H9 (cell line): ENCODE measurements at regions not wholly inside any gene's neighbourhood (a gene's known extent, or its start where the extent isn't known, plus 50 kb on each side); places are given as distances from the start of the nearest gene placed in this dataset.

ENCODE experiments used
- DNase-seq: peaks from one replicate; pipeline ENCODE4 v3.0.0-alpha.2; 2017
- H2AFZ ChIP-seq: one replicate; pipeline ENCODE4 v1.6.1; 2013; ENCODE audit warnings: mild to moderate bottlenecking, low read length, control low read depth, moderate library complexity
- H2AK5ac ChIP-seq: 2 replicates; pipeline ENCODE4 v1.6.1; 2013; ENCODE audit warnings: low read length, control low read depth, mixed read lengths; ENCODE audit not compliant: insufficient read length
- H2BK120ac ChIP-seq: one replicate; pipeline ENCODE4 v1.6.1; 2013; ENCODE audit warnings: low read depth, mild to moderate bottlenecking, low read length, control low read depth, inconsistent platforms; ENCODE audit not compliant: poor library complexity, severe bottlenecking
- H2BK12ac ChIP-seq: 2 replicates; pipeline ENCODE4 v1.6.1; 2013; ENCODE audit warnings: low read length, control low read depth, mixed read lengths, low read depth; ENCODE audit not compliant: insufficient read length
- H2BK15ac ChIP-seq: 2 replicates; pipeline ENCODE4 v1.6.1; 2013; ENCODE audit warnings: low read depth, low read length, control low read depth
- H2BK20ac ChIP-seq: one replicate; pipeline ENCODE4 v1.6.1; 2013; ENCODE audit warnings: low read depth, mild to moderate bottlenecking, low read length, control low read depth, inconsistent platforms; ENCODE audit not compliant: poor library complexity, severe bottlenecking
- H2BK5ac ChIP-seq: 2 replicates; pipeline ENCODE4 v1.6.1; 2013; ENCODE audit warnings: low read length, control low read depth, mixed read lengths; ENCODE audit not compliant: insufficient read length
- H3K14ac ChIP-seq: 2 replicates; pipeline ENCODE4 v1.6.1; 2013; ENCODE audit warnings: low read length, control low read depth; ENCODE audit not compliant: insufficient read depth
- H3K18ac ChIP-seq: 2 replicates; pipeline ENCODE4 v1.6.1; 2013; ENCODE audit warnings: low read depth, mild to moderate bottlenecking, mixed read lengths, low read length, control low read depth; ENCODE audit not compliant: insufficient read length
- H3K23ac ChIP-seq: 2 replicates; pipeline ENCODE4 v1.6.1; 2013; ENCODE audit warnings: low read length, control low read depth, mixed read lengths, low read depth; ENCODE audit not compliant: insufficient read length
- H3K23me2 ChIP-seq: 2 replicates; pipeline ENCODE4 v1.6.1; 2013; ENCODE audit warnings: low read depth, mild to moderate bottlenecking, mixed read lengths, low read length, control low read depth; ENCODE audit not compliant: insufficient read length, poor library complexity, severe bottlenecking
- H3K27ac ChIP-seq: 2 replicates; pipeline ENCODE4 v1.5.1; 2013; ENCODE audit warnings: low read length, control low read depth, mixed read lengths, low read depth; ENCODE audit not compliant: insufficient read length
- H3K27me3 ChIP-seq: 2 replicates; pipeline ENCODE4 v1.6.1; 2013; ENCODE audit warnings: low read length, control low read depth, inconsistent platforms; ENCODE audit not compliant: insufficient read depth
- H3K4ac ChIP-seq: 2 replicates; pipeline ENCODE4 v1.6.1; 2013; ENCODE audit warnings: low read depth, mild to moderate bottlenecking, control low read depth, inconsistent platforms, low read length, moderate library complexity
- H3K4me1 ChIP-seq: 2 replicates; pipeline ENCODE4 v1.6.1; 2013; ENCODE audit warnings: low read length, control low read depth, inconsistent platforms; ENCODE audit not compliant: insufficient read depth
- H3K4me2 ChIP-seq: 2 replicates; pipeline ENCODE4 v1.6.1; 2013; ENCODE audit warnings: low read length, control low read depth, mixed read lengths; ENCODE audit not compliant: insufficient read length, insufficient read depth
- H3K56ac ChIP-seq: 2 replicates; pipeline ENCODE4 v1.6.1; 2013; ENCODE audit warnings: low read depth, mild to moderate bottlenecking, mixed read lengths, low read length, control low read depth; ENCODE audit not compliant: insufficient read length
- H3K79me1 ChIP-seq: 2 replicates; pipeline ENCODE4 v1.6.1; 2013; ENCODE audit warnings: low read depth, mild to moderate bottlenecking, moderate library complexity, low read length, control low read depth, inconsistent platforms; ENCODE audit not compliant: insufficient read depth, poor library complexity, severe bottlenecking
- H3K79me2 ChIP-seq: 2 replicates; pipeline ENCODE4 v1.6.1; 2013; ENCODE audit warnings: low read length, control low read depth, inconsistent platforms; ENCODE audit not compliant: insufficient read depth
- H3K9ac ChIP-seq: 2 replicates; pipeline ENCODE4 v1.6.1; 2013; ENCODE audit warnings: low read length, control low read depth, mixed read lengths; ENCODE audit not compliant: insufficient read length; ENCODE audit errors: extremely low read depth
- H3K9me3 ChIP-seq: one replicate; pipeline ENCODE4 v1.6.1; 2013; ENCODE audit warnings: low read depth, low read length, inconsistent platforms; ENCODE audit not compliant: control insufficient read depth
- H3T11ph ChIP-seq: one replicate; pipeline ENCODE4 v1.6.1; 2013; ENCODE audit warnings: mild to moderate bottlenecking, low read length, control low read depth, inconsistent platforms
- H4K20me1 ChIP-seq: one replicate; pipeline ENCODE4 v1.6.1; 2013; ENCODE audit not compliant: control insufficient read depth, insufficient read length, insufficient read depth
- H4K5ac ChIP-seq: 2 replicates; pipeline ENCODE4 v1.6.1; 2013; ENCODE audit warnings: low read depth, mild to moderate bottlenecking, mixed read lengths, low read length, control low read depth; ENCODE audit not compliant: insufficient read length
- H4K8ac ChIP-seq: replicated peaks from 2 replicates; pipeline ENCODE4 v1.6.1; 2013; ENCODE audit warnings: low read length, control low read depth, mixed read lengths, low read depth; ENCODE audit not compliant: insufficient read length
- H4K91ac ChIP-seq: 2 replicates; pipeline ENCODE4 v1.6.1; 2013; ENCODE audit warnings: low read depth, mild to moderate bottlenecking, moderate library complexity, mixed read lengths, low read length, control low read depth; ENCODE audit not compliant: insufficient read length
- H3K27ac Mint-ChIP-seq, 3 experiments: 2 replicates in 2 of 3; 3 replicates in 1 of 3; pipeline ENCODE4 v1.8.0; 2020 to 2021; ENCODE audit warnings: mixed read lengths in 3 of 3, mild to moderate bottlenecking in 1 of 3, moderate library complexity in 1 of 3
- H3K27me3 Mint-ChIP-seq: 2 replicates; pipeline ENCODE4 v1.8.0; 2021; ENCODE audit warnings: low read depth, mild to moderate bottlenecking, moderate library complexity, mixed read lengths
- H3K36me3 Mint-ChIP-seq, 3 experiments: 2 replicates in 2 of 3; 3 replicates in 1 of 3; pipeline ENCODE4 v1.8.0; 2020 to 2021; ENCODE audit warnings: low read depth in 3 of 3, mixed read lengths in 3 of 3; ENCODE audit not compliant: insufficient read depth in 1 of 3
- H3K4me1 Mint-ChIP-seq, 2 experiments: 2 replicates each; pipeline ENCODE4 v1.8.0; 2020; ENCODE audit warnings: mixed read lengths in 2 of 2
- H3K4me3 Mint-ChIP-seq, 2 experiments: 2 replicates in 1 of 2; 3 replicates in 1 of 2; pipeline ENCODE4 v1.8.0; 2020 to 2021; ENCODE audit warnings: mild to moderate bottlenecking in 2 of 2, mixed read lengths in 2 of 2, moderate library complexity in 1 of 2
- H3K9me3 Mint-ChIP-seq, 2 experiments: 2 replicates in 1 of 2; 3 replicates in 1 of 2; pipeline ENCODE4 v1.8.0; 2020; ENCODE audit warnings: mild to moderate bottlenecking in 2 of 2, mixed read lengths in 2 of 2, moderate library complexity in 1 of 2
- CTCF ChIP-seq: fragments of 200-600 bp; sonication (generic); conservative IDR thresholded peaks from 3 replicates; pipeline ENCODE4 v1.8.0; 2021; ENCODE audit warnings: antibody characterized with exemption, mild to moderate bottlenecking
- WGBS: extraction: QIAGEN DNeasy Blood & Tissue Kit; methylation state at CpG from one replicate; pipeline ENCODE4 v1.1.7; 2013; ENCODE audit warnings: missing lambda C conversion rate, low lambda C conversion rate, mixed read lengths; ENCODE audit not compliant: insufficient read length; ENCODE audit errors: extremely low coverage; 5-methylcytosine and 5-hydroxymethylcytosine counted together

GRCh38 chr16:65786916-65787315 is 579.6 kb upstream of the CDH5 start:
- Histone ChIP-seq H2AFZ (no peak overlapping the region), H3K4me2 (no peak overlapping the region), H3K18ac (no peak overlapping the region), H3K9me3 (no peaks in the 10 kb centered on the region), H3K4me1 (no peaks in the 10 kb centered on the region), H3K27me3 (no peaks in the 10 kb centered on the region), H2AK5ac (no peak overlapping the region), H4K8ac (no peak overlapping the region), H3K4ac (no peak overlapping the region), H3K23ac (no peak overlapping the region), H3K79me2 (no peaks in the 10 kb centered on the region), H3K9ac (no peak overlapping the region), H3K27ac (no peak overlapping the region), H2BK5ac (no peak overlapping the region), H4K5ac (no peak overlapping the region), H3K14ac (no peak overlapping the region), H3T11ph (no peak overlapping the region), H2BK12ac (no peak overlapping the region), H2BK20ac (no peak overlapping the region), H2BK120ac (no peak overlapping the region), H3K23me2 (no peaks in the 10 kb centered on the region), H4K20me1 (no peaks in the 10 kb centered on the region), H3K56ac (no peak overlapping the region), H4K91ac (no peak overlapping the region), H3K79me1 (no peaks in the 10 kb centered on the region), H2BK15ac (no peak overlapping the region)
- H3K27me3 Mint-ChIP-seq, result peaks cover 6% of the 10 kb centered on the region
- no peak for DNase-seq
- no CpG with 5 or more reads among the region's 5 CpGs for WGBS
- H3K9me3 Mint-ChIP-seq, result no peaks in the 10 kb centered on the region
- peaks cover 6 to 7% of the 10 kb centered on the region in 2 experiments; a peak in 3 of 4 replicates for H3K4me1 Mint-ChIP-seq
- H3K4me3 Mint-ChIP-seq, result no peak overlapping the region
- TF ChIP-seq CTCF, result no peak
- H3K27ac Mint-ChIP-seq, result no peak overlapping the region
- H3K36me3 Mint-ChIP-seq, result no peaks in the 10 kb centered on the region
